Spleen (tissue), 11 donors: ENCODE measurements at regions not wholly inside any gene's neighbourhood (a gene's known extent, or its start where the extent isn't known, plus 50 kb on each side); places are given as distances from the start of the nearest gene placed in this dataset.

Source experiments
- DNase-seq: peaks from one replicate; pipeline ENCODE4 v3.0.0-alpha.2; 2020
- H3K27ac ChIP-seq, 8 donors: fragments of 200-600 bp; sonication (generic) in 7 of 8; 1 replicate in 4 of 8; 2 replicates in 4 of 8; pipeline versions ENCODE4 v1.5.0 to v1.8.0; 2016 to 2021; ENCODE audit warnings: inconsistent platforms in 4 of 8, mild to moderate bottlenecking in 4 of 8, moderate library complexity in 1 of 8
- H3K27me3 ChIP-seq, 7 donors: fragments of 200-600 bp; sonication (generic) in 6 of 7; replicated peaks in 1 of 7; 1 replicate in 4 of 7; 2 replicates in 3 of 7; pipeline versions ENCODE4 v1.5.0 to v1.8.0; 2016 to 2021; ENCODE audit warnings: inconsistent platforms in 3 of 7, mild to moderate bottlenecking in 1 of 7
- H3K36me3 ChIP-seq, 6 donors: fragments of 200-600 bp; sonication (generic) in 5 of 6; 1 replicate in 4 of 6; 2 replicates in 2 of 6; pipeline versions ENCODE4 v1.5.0 to v1.8.0; 2016 to 2021; ENCODE audit warnings: inconsistent platforms in 2 of 6
- H3K4me1 ChIP-seq, 6 donors: fragments of 200-600 bp; sonication (generic) in 5 of 6; 1 replicate in 3 of 6; 2 replicates in 3 of 6; pipeline versions ENCODE4 v1.5.0 to v1.8.0; 2016 to 2021; ENCODE audit warnings: inconsistent platforms in 3 of 6
- H3K4me3 ChIP-seq, 8 donors: fragments of 200-600 bp; sonication (generic) in 7 of 8; 1 replicate in 4 of 8; 2 replicates in 4 of 8; pipeline versions ENCODE4 v1.5.0 to v1.8.0; 2016 to 2021; ENCODE audit warnings: inconsistent platforms in 4 of 8, mild to moderate bottlenecking in 4 of 8, moderate library complexity in 2 of 8
- H3K9me3 ChIP-seq, 8 donors: fragments of 200-600 bp; sonication (generic) in 7 of 8; 1 replicate in 4 of 8; 2 replicates in 4 of 8; pipeline versions ENCODE4 v1.5.0 to v1.8.0; 2016 to 2021; ENCODE audit warnings: inconsistent platforms in 4 of 8
- CTCF ChIP-seq, 11 experiments: fragments of 200-600 bp in 7 of 11; fragments of 450-650 bp in 4 of 11; sonication (generic) in 4 of 11; IDR thresholded peaks in 8 of 11; conservative IDR thresholded peaks in 3 of 11; 1 replicate in 7 of 11; 2 replicates in 4 of 11; pipeline versions ENCODE4 v1.4.0 to v1.8.0; 2016 to 2021; ENCODE audit warnings: antibody characterized with exemption in 11 of 11, inconsistent platforms in 4 of 11, mild to moderate bottlenecking in 1 of 11
- POLR2A ChIP-seq, 3 donors: fragments of 450-650 bp; IDR thresholded peaks; one replicate each; pipeline ENCODE4 v1.5.1; 2017; ENCODE audit warnings: antibody characterized with exemption in 3 of 3, mild to moderate bottlenecking in 1 of 3
- POLR2AphosphoS5 ChIP-seq, 3 donors: sonication (generic); formaldehyde crosslinking; IDR thresholded peaks; one replicate each; pipeline ENCODE4 v1.5.1; 2017; ENCODE audit warnings: antibody characterized with exemption in 3 of 3
- WGBS, 5 donors: extraction: QIAGEN DNeasy Blood & Tissue Kit in 3 of 5; methylation state at CpG; one replicate each; pipeline versions ENCODE4 v1.1.5 to v1.1.7; 2013 to 2018; 5-methylcytosine and 5-hydroxymethylcytosine counted together
- intact Hi-C: fragments of 100-400 bp; cut with DNase I; formaldehyde crosslinking; loops from one replicate; pipeline ENCODE4 v1.15.0; 2023; ENCODE audit warnings: low total_unique reads
- donor health status: healthy with polysubstance abuse.
- donor health status: DM: no; HTN: no; CAD: no; lungs with moderate emphysema.
- donor health status: DM: no; HTN: no; CAD: no.
- donor health status: Bipolar disorder and iron deficiency.
- donor health status: healthy.
- donor health status: DM: no; HTN: no; CAD: no.
- donor health status: DM: yes; HTN: yes; CAD: no.

- peaks cover 34 to 69% (median 58%) of the 10 kb centered on the region in 6 donors for H3K4me1 ChIP-seq
- H3K36me3 ChIP-seq: no peaks in the 10 kb centered on the region
- TF ChIP-seq POLR2AphosphoS5 (IDR thresholded peaks at IDR 0.05) (no peak), POLR2A (IDR thresholded peaks at IDR 0.05) (no peak), CTCF (IDR thresholded peaks at IDR 0.05 in 8 of 11, conservative IDR thresholded peaks at IDR 0.05 in 3 of 11) (no peak)
- H3K27ac ChIP-seq: no peak overlapping the region
- H3K27me3 ChIP-seq: peaks cover 10 to 100% (median 92%) of the 10 kb centered on the region in 7 donors
- peak overlapping the region in 1 of 8 donors; percentile 70 for H3K4me3 ChIP-seq
- 9 to 20% (median 19%) methylated on average over 26 to 29 of the region's 29 CpGs for WGBS, 5 donors
- intact Hi-C loops: no loop called here
- H3K9me3 ChIP-seq: no peaks in the 10 kb centered on the region
- DNase-seq: peak; percentile 35
Measured at GRCh38 chr5:50965654-50966375, 299.4 kb downstream of the PARP8 start.

GRCh38 chr5:50967009-50967562 lies 300.6 kb downstream of the PARP8 start:
- H3K9me3 ChIP-seq: no peaks in the 10 kb centered on the region

GRCh38 chr5:50967563-50968355 lies 301.3 kb downstream of the PARP8 start:
- TF ChIP-seq POLR2AphosphoS5 (IDR thresholded peaks at IDR 0.05) (no peak), POLR2A (IDR thresholded peaks at IDR 0.05) (no peak), CTCF (IDR thresholded peaks at IDR 0.05 in 8 of 11, conservative IDR thresholded peaks at IDR 0.05 in 3 of 11) (no peak)
- Histone ChIP-seq H3K36me3 (no peaks in the 10 kb centered on the region), H3K4me1 (peaks cover 34 to 68% (median 58%) of the 10 kb centered on the region in 6 donors), H3K27ac (no peak overlapping the region), H3K27me3 (peaks cover 10 to 100% (median 86%) of the 10 kb centered on the region in 7 donors), H3K9me3 (no peaks in the 10 kb centered on the region), H3K4me3 (peak overlapping the region in 7 of 8 donors; percentile 10 to 70 (median 45))
- DNase-seq: peak; percentile 66
- intact Hi-C loops: no loop called here
- WGBS, 5 donors: 3 to 4% (median 4%) methylated on average over 20 to 22 of the region's 22 CpGs

More at GRCh38 chr5:50967009-50967562, 300.6 kb downstream of the PARP8 start:
- DNase-seq: no peak
- peaks cover 10 to 100% (median 86%) of the 10 kb centered on the region in 7 donors for H3K27me3 ChIP-seq
- H3K36me3 ChIP-seq: no peaks in the 10 kb centered on the region
- no peak overlapping the region for H3K27ac ChIP-seq
- H3K4me3 ChIP-seq: peak overlapping the region in 7 of 8 donors; percentile 10 to 70 (median 45)
- TF ChIP-seq POLR2AphosphoS5 (IDR thresholded peaks at IDR 0.05) (no peak), CTCF (IDR thresholded peaks at IDR 0.05 in 8 of 11, conservative IDR thresholded peaks at IDR 0.05 in 3 of 11) (no peak), POLR2A (IDR thresholded peaks at IDR 0.05) (no peak)
- H3K4me1 ChIP-seq: peaks cover 34 to 69% (median 58%) of the 10 kb centered on the region in 6 donors
- WGBS, 5 donors: 4 to 12% (median 7%) methylated on average over 12 of the region's 12 CpGs
- intact Hi-C loops: no loop called here
